Gastrocnemius medialis (tissue), 4 donors: ENCODE measurements at regions not wholly inside any gene's neighbourhood (a gene's known extent, or its start where the extent isn't known, plus 50 kb on each side); places are given as distances from the start of the nearest gene placed in this dataset.

Experiments used
- ATAC-seq, 2 donors: fragments of 150-250 bp; one replicate each; pipeline ENCODE4 v1.9.1; 2016
- DNase-seq, 2 donors: peaks; one replicate each; pipeline ENCODE4 v3.0.0-alpha.2; 2019
- H3K27ac ChIP-seq, 4 donors: fragments of 200-600 bp; sonication (generic); 1 replicate in 1 of 4; 2 replicates in 3 of 4; pipeline ENCODE4 v1.5.1; 2016 to 2018; ENCODE audit warnings: mild to moderate bottlenecking in 2 of 4, moderate library complexity in 1 of 4
- H3K27me3 ChIP-seq, 3 donors: fragments of 200-600 bp; sonication (generic) in 2 of 3; 1 replicate in 1 of 3; 2 replicates in 2 of 3; pipeline versions ENCODE4 v1.5.1 to v1.6.0; 2016 to 2019; ENCODE audit warnings: mild to moderate bottlenecking in 1 of 3, moderate library complexity in 1 of 3
- H3K36me3 ChIP-seq, 2 donors: fragments of 200-600 bp; sonication (generic) in 1 of 2; one replicate each; pipeline ENCODE4 v1.5.1; 2017 to 2018
- H3K4me1 ChIP-seq, 2 donors: fragments of 200-600 bp; sonication (generic) in 1 of 2; one replicate each; pipeline ENCODE4 v1.5.1; 2016 to 2017; ENCODE audit warnings: mild to moderate bottlenecking in 2 of 2
- H3K4me3 ChIP-seq, 4 donors: fragments of 200-600 bp; sonication (generic) in 3 of 4; 1 replicate in 1 of 4; 2 replicates in 3 of 4; pipeline ENCODE4 v1.5.1; 2016 to 2019; ENCODE audit warnings: mild to moderate bottlenecking in 2 of 4
- H3K9me3 ChIP-seq, 3 donors: fragments of 200-600 bp; sonication (generic) in 2 of 3; 1 replicate in 1 of 3; 2 replicates in 2 of 3; pipeline ENCODE4 v1.5.1; 2016 to 2019
- CTCF ChIP-seq, 5 experiments: fragments of 450-650 bp in 3 of 5; fragments of 200-600 bp in 2 of 5; sonication (generic) in 2 of 5; IDR thresholded peaks in 4 of 5; conservative IDR thresholded peaks in 1 of 5; 1 replicate in 4 of 5; 2 replicates in 1 of 5; pipeline ENCODE4 v1.5.1; 2016 to 2019; ENCODE audit warnings: antibody characterized with exemption in 5 of 5, mild to moderate bottlenecking in 3 of 5, moderate library complexity in 3 of 5
- POLR2A ChIP-seq, 2 donors: fragments of 450-650 bp; IDR thresholded peaks; one replicate each; pipeline ENCODE4 v1.6.1; 2017; ENCODE audit warnings: antibody characterized with exemption in 2 of 2, mild to moderate bottlenecking in 2 of 2, moderate library complexity in 2 of 2
- in situ Hi-C, 4 donors: fragments of 200-750 bp; cut with MboI; loops; one replicate each; pipeline versions ENCODE4 v1.15.0 to v1.8.0; 2017; ENCODE audit warnings: low sequenced_read_pairs in 4 of 4
- intact Hi-C: fragments of 100-400 bp; cut with DNase I; formaldehyde crosslinking; loops from one replicate; pipeline ENCODE4 v1.15.1; 2023; ENCODE audit warnings: low total_unique reads

- ATAC-seq: no peak
- in situ Hi-C loops: no loop called here
- no peak for TF ChIP-seq CTCF (IDR thresholded peaks at IDR 0.05 in 4 of 5, conservative IDR thresholded peaks at IDR 0.05 in 1 of 5)
- no peak for TF ChIP-seq POLR2A (IDR thresholded peaks at IDR 0.05)
Observed at GRCh38 chr1:96981181-96981580, 259.6 kb downstream of the PTBP2 start.

GRCh38 chr1:96982118-96982517, 260.5 kb downstream of the PTBP2 start:
- Histone ChIP-seq H3K36me3 (no peaks in the 10 kb centered on the region), H3K4me1 (no peaks in the 10 kb centered on the region), H3K9me3 (no peaks in the 10 kb centered on the region), H3K27ac (no peak overlapping the region), H3K4me3 (no peak overlapping the region), H3K27me3 (no peaks in the 10 kb centered on the region)
- intact Hi-C loops (no loop called here), in situ Hi-C loops (no loop called here)
- TF ChIP-seq POLR2A (IDR thresholded peaks at IDR 0.05) (no peak), CTCF (IDR thresholded peaks at IDR 0.05 in 4 of 5, conservative IDR thresholded peaks at IDR 0.05 in 1 of 5) (no peak)
- ATAC-seq: no peak
- no peak for DNase-seq

More at GRCh38 chr1:96981181-96981580, 259.6 kb downstream of the PTBP2 start:
- H3K4me3 ChIP-seq: no peak overlapping the region
- DNase-seq: no peak
- H3K27me3 ChIP-seq: peaks cover 0 to 2% (median 0%) of the 10 kb centered on the region in 3 donors
- intact Hi-C loops: no loop called here
- H3K27ac ChIP-seq: no peak overlapping the region
- no peaks in the 10 kb centered on the region for H3K4me1 ChIP-seq
- no peaks in the 10 kb centered on the region for H3K9me3 ChIP-seq
- no peaks in the 10 kb centered on the region for H3K36me3 ChIP-seq

- Histone ChIP-seq H3K27ac (no peak overlapping the region), H3K9me3 (no peaks in the 10 kb centered on the region), H3K4me3 (no peak overlapping the region), H3K4me1 (no peaks in the 10 kb centered on the region), H3K27me3 (no peaks in the 10 kb centered on the region), H3K36me3 (no peaks in the 10 kb centered on the region)
- intact Hi-C loops: no loop called here
- no peak for TF ChIP-seq CTCF (IDR thresholded peaks at IDR 0.05 in 4 of 5, conservative IDR thresholded peaks at IDR 0.05 in 1 of 5)
- in situ Hi-C loops: no loop called here
- DNase-seq (no peak), ATAC-seq (no peak)
Observed at GRCh38 chr1:96983866-96984265, 262.3 kb downstream of the PTBP2 start.

GRCh38 chr1:96987186-96987703, 265.7 kb downstream of the PTBP2 start:
- Histone ChIP-seq H3K27ac (no peak overlapping the region), H3K4me3 (no peak overlapping the region), H3K27me3 (no peaks in the 10 kb centered on the region), H3K4me1 (no peaks in the 10 kb centered on the region), H3K9me3 (no peaks in the 10 kb centered on the region), H3K36me3 (no peaks in the 10 kb centered on the region)
- intact Hi-C loops (no loop called here), in situ Hi-C loops (no loop called here)
- ATAC-seq (no peak), DNase-seq (no peak)
- TF ChIP-seq CTCF (IDR thresholded peaks at IDR 0.05 in 4 of 5, conservative IDR thresholded peaks at IDR 0.05 in 1 of 5) (no peak), POLR2A (IDR thresholded peaks at IDR 0.05) (no peak)

- Histone ChIP-seq H3K27ac (no peak overlapping the region), H3K27me3 (no peaks in the 10 kb centered on the region), H3K4me3 (no peak overlapping the region), H3K36me3 (no peaks in the 10 kb centered on the region), H3K4me1 (no peaks in the 10 kb centered on the region), H3K9me3 (no peaks in the 10 kb centered on the region)
- no peak for TF ChIP-seq CTCF (IDR thresholded peaks at IDR 0.05 in 4 of 5, conservative IDR thresholded peaks at IDR 0.05 in 1 of 5)
- no peak for TF ChIP-seq POLR2A (IDR thresholded peaks at IDR 0.05)
- intact Hi-C loops (no loop called here), in situ Hi-C loops (no loop called here)
- DNase-seq (no peak), ATAC-seq (no peak)
Observed at GRCh38 chr1:96989302-96989701, 267.7 kb downstream of the PTBP2 start.
